Activated naive CD8-positive, alpha-beta T cell treated with anti-CD3 and anti-CD28 coated beads, Interleukin-2, amount 10 ng/mL, durations not matched to agents 7 days and 5 days (primary cell): ENCODE measurements at regions not wholly inside any gene's neighbourhood (a gene's known extent, or its start where the extent isn't known, plus 50 kb on each side); places are given as distances from the start of the nearest gene placed in this dataset.
"Not testable (repeated sequence)": the region's sequence is repeated elsewhere in the genome, so short reads cannot be mapped to it uniquely, and the experiment has no call there.

Experiments used
- ATAC-seq: fragments of 150-1000 bp; cut with Tn5 transposase; one replicate; pipeline ENCODE4 v1.10.0; 2021; ENCODE audit warnings: low read depth, moderate library complexity
- POLR2A ChIA-PET: fragments of 350-600 bp; sonication (Branson Sonifier 250); formaldehyde crosslinking; loops from one replicate; lab custom pipeline; 2021; ENCODE audit warnings: antibody characterized with exemption; lab: Charles Lee
- DNase-seq: peaks from one replicate; pipeline ENCODE4 v3.0.0; 2021
- H3K27ac Mint-ChIP-seq: one replicate; pipeline ENCODE4 v1.8.0; 2022; ENCODE audit warnings: mild to moderate bottlenecking, mixed read lengths
- H3K27me3 Mint-ChIP-seq: one replicate; pipeline ENCODE4 v1.8.0; 2022; ENCODE audit warnings: mild to moderate bottlenecking, moderate library complexity, mixed read lengths
- H3K36me3 Mint-ChIP-seq: one replicate; pipeline ENCODE4 v1.8.0; 2021; ENCODE audit warnings: mild to moderate bottlenecking, mixed read lengths
- H3K4me1 Mint-ChIP-seq: one replicate; pipeline ENCODE4 v1.8.0; 2021; ENCODE audit warnings: mixed read lengths
- H3K4me3 Mint-ChIP-seq: one replicate; pipeline ENCODE4 v1.8.0; 2022; ENCODE audit warnings: mild to moderate bottlenecking, moderate library complexity, mixed read lengths
- H3K9me3 Mint-ChIP-seq: one replicate; pipeline ENCODE4 v1.8.0; 2021; ENCODE audit warnings: mixed read lengths

GRCh38 chr2:150812664-150813367 is 325.3 kb upstream of the RND3 start:
- Mint-ChIP-seq H3K9me3 (no peaks in the 10 kb centered on the region), H3K4me1 (no peaks in the 10 kb centered on the region), H3K36me3 (no peaks in the 10 kb centered on the region), H3K4me3 (no peak overlapping the region), H3K27me3 (no peaks in the 10 kb centered on the region), H3K27ac (no peak overlapping the region)
- POLR2A ChIA-PET: no interaction called here
- no peak for DNase-seq
- no peak for ATAC-seq

- DNase-seq (no peak), ATAC-seq (no peak)
- Mint-ChIP-seq H3K4me3 (no peak overlapping the region), H3K9me3 (no peaks in the 10 kb centered on the region), H3K27me3 (no peaks in the 10 kb centered on the region), H3K36me3 (no peaks in the 10 kb centered on the region), H3K4me1 (no peaks in the 10 kb centered on the region), H3K27ac (no peak overlapping the region)
- POLR2A ChIA-PET: no interaction called here
Observed at GRCh38 chr2:150812066-150812465, 324.6 kb upstream of the RND3 start.

GRCh38 chr2:150811259-150811855 is 323.9 kb upstream of the RND3 start:
- no peaks in the 10 kb centered on the region for H3K4me1 Mint-ChIP-seq
- no peaks in the 10 kb centered on the region for H3K27me3 Mint-ChIP-seq
- no peak overlapping the region for H3K4me3 Mint-ChIP-seq
- H3K9me3 Mint-ChIP-seq: no peaks in the 10 kb centered on the region
- H3K36me3 Mint-ChIP-seq: no peaks in the 10 kb centered on the region
- no peak for ATAC-seq
- POLR2A ChIA-PET: no interaction called here
- H3K27ac Mint-ChIP-seq: no peak overlapping the region
- DNase-seq: no peak

- no peak overlapping the region for H3K27ac Mint-ChIP-seq
- H3K4me3 Mint-ChIP-seq: no peak overlapping the region
- POLR2A ChIA-PET: no interaction called here
- no peaks in the 10 kb centered on the region for H3K27me3 Mint-ChIP-seq
- H3K4me1 Mint-ChIP-seq: no peaks in the 10 kb centered on the region
- ATAC-seq (no peak), DNase-seq (no peak)
- H3K9me3 Mint-ChIP-seq: no peaks in the 10 kb centered on the region
- no peaks in the 10 kb centered on the region for H3K36me3 Mint-ChIP-seq
Observed at GRCh38 chr2:150809103-150809502, 321.6 kb upstream of the RND3 start.

GRCh38 chr2:150806336-150806735 is 318.9 kb upstream of the RND3 start:
- DNase-seq (no peak), ATAC-seq (no peak)
- Mint-ChIP-seq H3K27me3 (no peaks in the 10 kb centered on the region), H3K27ac (no peak overlapping the region), H3K4me1 (no peaks in the 10 kb centered on the region), H3K36me3 (no peaks in the 10 kb centered on the region), H3K9me3 (no peaks in the 10 kb centered on the region), H3K4me3 (no peak overlapping the region)
- POLR2A ChIA-PET: no interaction called here

GRCh38 chr2:150803689-150804398 is 316.4 kb upstream of the RND3 start:
- Mint-ChIP-seq H3K4me1 (no peaks in the 10 kb centered on the region), H3K27ac (no peak overlapping the region), H3K36me3 (no peaks in the 10 kb centered on the region), H3K27me3 (no peaks in the 10 kb centered on the region), H3K9me3 (no peaks in the 10 kb centered on the region), H3K4me3 (no peak overlapping the region)
- POLR2A ChIA-PET: no interaction called here
- no peak for ATAC-seq
- no peak for DNase-seq

- no peaks in the 10 kb centered on the region for H3K36me3 Mint-ChIP-seq
- H3K4me3 Mint-ChIP-seq: no peak overlapping the region
- POLR2A ChIA-PET: no interaction called here
- DNase-seq (no peak), ATAC-seq (no peak)
- no peaks in the 10 kb centered on the region for H3K9me3 Mint-ChIP-seq
- H3K27me3 Mint-ChIP-seq: no peaks in the 10 kb centered on the region
- no peaks in the 10 kb centered on the region for H3K4me1 Mint-ChIP-seq
- H3K27ac Mint-ChIP-seq: no peak overlapping the region
Observed at GRCh38 chr2:150802635-150803034, 315.2 kb upstream of the RND3 start.

- DNase-seq, H3K4me3 Mint-ChIP-seq, H3K9me3 Mint-ChIP-seq, H3K36me3 Mint-ChIP-seq, H3K27me3 Mint-ChIP-seq, POLR2A ChIA-PET, H3K4me1 Mint-ChIP-seq, ATAC-seq, H3K27ac Mint-ChIP-seq: not testable (repeated sequence)
Observed at GRCh38 chr2:150796236-150796635, 308.8 kb upstream of the RND3 start.

GRCh38 chr2:150792780-150793300 is 305.4 kb upstream of the RND3 start:
- no peaks in the 10 kb centered on the region for H3K9me3 Mint-ChIP-seq
- no peak overlapping the region for H3K27ac Mint-ChIP-seq
- no peaks in the 10 kb centered on the region for H3K4me1 Mint-ChIP-seq
- ATAC-seq (no peak), DNase-seq (no peak)
- no peak overlapping the region for H3K4me3 Mint-ChIP-seq
- no peaks in the 10 kb centered on the region for H3K27me3 Mint-ChIP-seq
- POLR2A ChIA-PET: no interaction called here
- no peaks in the 10 kb centered on the region for H3K36me3 Mint-ChIP-seq

- POLR2A ChIA-PET: no interaction called here
- Mint-ChIP-seq H3K9me3 (no peaks in the 10 kb centered on the region), H3K27me3 (no peaks in the 10 kb centered on the region), H3K4me3 (no peak overlapping the region), H3K4me1 (no peaks in the 10 kb centered on the region), H3K36me3 (no peaks in the 10 kb centered on the region), H3K27ac (no peak overlapping the region)
- no peak for DNase-seq
- no peak for ATAC-seq
Observed at GRCh38 chr2:150791567-150791966, 304.1 kb upstream of the RND3 start.

GRCh38 chr2:150789376-150789905 is 302.0 kb upstream of the RND3 start:
- H3K4me3 Mint-ChIP-seq: no peak overlapping the region
- ATAC-seq (no peak), DNase-seq (no peak)
- no peaks in the 10 kb centered on the region for H3K9me3 Mint-ChIP-seq
- H3K36me3 Mint-ChIP-seq: no peaks in the 10 kb centered on the region
- H3K27ac Mint-ChIP-seq: no peak overlapping the region
- H3K27me3 Mint-ChIP-seq: no peaks in the 10 kb centered on the region
- POLR2A ChIA-PET: no interaction called here
- H3K4me1 Mint-ChIP-seq: no peaks in the 10 kb centered on the region

- Mint-ChIP-seq H3K9me3 (no peaks in the 10 kb centered on the region), H3K4me1 (no peaks in the 10 kb centered on the region), H3K4me3 (no peak overlapping the region), H3K27ac (no peak overlapping the region), H3K27me3 (no peaks in the 10 kb centered on the region), H3K36me3 (no peaks in the 10 kb centered on the region)
- ATAC-seq (no peak), DNase-seq (no peak)
- POLR2A ChIA-PET: no interaction called here
Observed at GRCh38 chr2:150788426-150789140, 301.1 kb upstream of the RND3 start.

- DNase-seq: no peak
Observed at GRCh38 chr2:150787353-150788093, 300.1 kb upstream of the RND3 start.

More at GRCh38 chr2:150787353-150788093, 300.1 kb upstream of the RND3 start:
- Mint-ChIP-seq H3K4me3 (no peak overlapping the region), H3K27me3 (no peaks in the 10 kb centered on the region), H3K36me3 (no peaks in the 10 kb centered on the region), H3K9me3 (no peaks in the 10 kb centered on the region), H3K27ac (no peak overlapping the region), H3K4me1 (no peaks in the 10 kb centered on the region)
- no peak for ATAC-seq
- POLR2A ChIA-PET: no interaction called here
